Gastrocnemius medialis (tissue), 4 donors: ENCODE measurements at regions not wholly inside any gene's neighbourhood (a gene's known extent, or its start where the extent isn't known, plus 50 kb on each side); places are given as distances from the start of the nearest gene placed in this dataset.
A peak's percentile ranks its signal among the peaks of the same experiment; 100 is the strongest.
"Not testable (repeated sequence)": the region's sequence is repeated elsewhere in the genome, so short reads cannot be mapped to it uniquely, and the experiment has no call there.

ENCODE experiments used
- ATAC-seq, 2 donors: fragments of 150-250 bp; one replicate each; pipeline ENCODE4 v1.9.1; 2016
- DNase-seq, 2 donors: peaks; one replicate each; pipeline ENCODE4 v3.0.0-alpha.2; 2019
- H3K27ac ChIP-seq, 4 donors: fragments of 200-600 bp; sonication (generic); 1 replicate in 1 of 4; 2 replicates in 3 of 4; pipeline ENCODE4 v1.5.1; 2016 to 2018; ENCODE audit warnings: mild to moderate bottlenecking in 2 of 4, moderate library complexity in 1 of 4
- H3K27me3 ChIP-seq, 3 donors: fragments of 200-600 bp; sonication (generic) in 2 of 3; 1 replicate in 1 of 3; 2 replicates in 2 of 3; pipeline versions ENCODE4 v1.5.1 to v1.6.0; 2016 to 2019; ENCODE audit warnings: mild to moderate bottlenecking in 1 of 3, moderate library complexity in 1 of 3
- H3K36me3 ChIP-seq, 2 donors: fragments of 200-600 bp; sonication (generic) in 1 of 2; one replicate each; pipeline ENCODE4 v1.5.1; 2017 to 2018
- H3K4me1 ChIP-seq, 2 donors: fragments of 200-600 bp; sonication (generic) in 1 of 2; one replicate each; pipeline ENCODE4 v1.5.1; 2016 to 2017; ENCODE audit warnings: mild to moderate bottlenecking in 2 of 2
- H3K4me3 ChIP-seq, 4 donors: fragments of 200-600 bp; sonication (generic) in 3 of 4; 1 replicate in 1 of 4; 2 replicates in 3 of 4; pipeline ENCODE4 v1.5.1; 2016 to 2019; ENCODE audit warnings: mild to moderate bottlenecking in 2 of 4
- H3K9me3 ChIP-seq, 3 donors: fragments of 200-600 bp; sonication (generic) in 2 of 3; 1 replicate in 1 of 3; 2 replicates in 2 of 3; pipeline ENCODE4 v1.5.1; 2016 to 2019
- POLR2A ChIP-seq, 2 donors: fragments of 450-650 bp; IDR thresholded peaks; one replicate each; pipeline ENCODE4 v1.6.1; 2017; ENCODE audit warnings: antibody characterized with exemption in 2 of 2, mild to moderate bottlenecking in 2 of 2, moderate library complexity in 2 of 2
- in situ Hi-C, 4 donors: fragments of 200-750 bp; cut with MboI; loops; one replicate each; pipeline versions ENCODE4 v1.15.0 to v1.8.0; 2017; ENCODE audit warnings: low sequenced_read_pairs in 4 of 4
- intact Hi-C: fragments of 100-400 bp; cut with DNase I; formaldehyde crosslinking; loops from one replicate; pipeline ENCODE4 v1.15.1; 2023; ENCODE audit warnings: low total_unique reads

GRCh38 chr1:149211757-149212420, 108.5 kb upstream of the NBPF9 start:
- H3K27me3 ChIP-seq, intact Hi-C loops, H3K4me1 ChIP-seq, H3K9me3 ChIP-seq, H3K36me3 ChIP-seq, in situ Hi-C loops, DNase-seq, H3K4me3 ChIP-seq: not testable (repeated sequence)
- H3K27ac ChIP-seq: peak overlapping the region in 3 of 4 donors; percentile 73 to 83 (median 79)
- ATAC-seq: peak; percentile 10 to 15

DNA sequence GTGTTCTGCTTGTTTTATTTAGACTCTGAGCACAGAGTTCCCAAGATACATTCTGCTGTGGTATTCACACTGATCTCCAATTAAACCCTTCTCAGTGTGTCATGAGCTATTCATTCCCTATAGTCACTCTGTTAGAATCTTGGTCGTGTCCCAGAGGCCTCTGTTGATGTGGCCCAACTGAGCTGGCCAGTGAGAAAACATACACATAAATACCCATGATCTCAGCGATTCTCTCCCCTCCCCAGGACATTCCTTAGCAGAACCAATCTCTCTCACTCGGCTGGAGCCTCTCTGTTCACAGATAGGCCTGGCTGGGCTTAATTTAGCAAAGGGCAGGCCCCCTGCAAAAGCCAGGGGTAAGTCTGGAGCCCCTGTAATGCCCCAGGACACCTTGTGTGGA, 109.6 kb upstream of the NBPF9 start:
- intact Hi-C loops, in situ Hi-C loops, DNase-seq, H3K9me3 ChIP-seq, H3K27me3 ChIP-seq, H3K4me1 ChIP-seq, H3K36me3 ChIP-seq, H3K4me3 ChIP-seq, H3K27ac ChIP-seq: not testable (repeated sequence)
- ATAC-seq: peak; percentile 79 to 84

DNA sequence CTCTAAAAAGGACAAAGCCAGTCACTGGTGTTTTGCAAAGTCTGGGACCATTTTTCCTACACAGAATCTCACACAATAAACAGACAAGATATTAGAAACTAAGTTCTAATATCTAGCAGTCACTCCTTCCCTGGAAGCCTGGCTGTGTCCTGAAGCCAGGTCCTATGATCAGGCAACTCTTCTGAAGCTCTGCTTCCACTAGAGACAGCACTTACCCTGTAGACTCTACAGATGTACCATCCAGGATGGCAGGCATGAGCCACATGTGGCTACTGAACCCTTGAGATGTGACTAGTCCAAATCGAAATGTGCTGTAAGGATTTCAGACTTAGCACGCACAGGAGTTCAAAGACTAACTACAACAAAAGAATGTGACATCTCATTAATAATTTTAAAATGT, 110.3 kb upstream of the NBPF9 start:
- H3K27ac ChIP-seq, H3K27me3 ChIP-seq, DNase-seq, intact Hi-C loops, in situ Hi-C loops, H3K9me3 ChIP-seq, H3K4me3 ChIP-seq, H3K36me3 ChIP-seq, H3K4me1 ChIP-seq: not testable (repeated sequence)
- ATAC-seq: peak; percentile 64 to 70

GRCh38 chr1:149218080-149218988, 115.0 kb upstream of the NBPF9 start:
- H3K36me3 ChIP-seq, H3K27me3 ChIP-seq, in situ Hi-C loops, H3K4me3 ChIP-seq, H3K4me1 ChIP-seq, intact Hi-C loops, H3K9me3 ChIP-seq: not testable (repeated sequence)
- peak; percentile 52 to 61 for DNase-seq
- H3K27ac ChIP-seq: peak overlapping the region in 3 of 4 donors; percentile 56 to 76 (median 68)
- ATAC-seq: peak; percentile 66 to 68

DNA sequence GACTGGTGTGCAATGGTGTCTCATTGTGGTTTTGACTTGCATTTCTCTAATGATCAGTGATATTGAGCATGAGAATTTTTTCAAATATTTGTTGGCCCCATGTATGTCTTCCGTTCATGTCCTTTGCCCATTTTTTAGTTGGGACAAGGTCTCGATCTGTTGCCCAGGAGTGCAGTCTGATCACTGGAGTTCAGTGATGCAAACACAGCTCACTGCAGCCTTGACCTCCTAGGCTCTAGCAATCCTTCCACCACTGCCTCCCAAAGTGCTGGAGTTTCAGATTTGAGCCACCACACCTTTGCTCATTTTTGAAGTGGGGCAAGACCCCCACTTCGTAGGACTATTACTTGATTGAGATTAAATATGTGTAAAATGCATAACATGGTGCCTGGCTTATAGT, 116.2 kb upstream of the NBPF9 start:
- H3K36me3 ChIP-seq, intact Hi-C loops, H3K9me3 ChIP-seq, H3K4me3 ChIP-seq, DNase-seq, ATAC-seq, H3K4me1 ChIP-seq, H3K27me3 ChIP-seq, in situ Hi-C loops: not testable (repeated sequence)
- peak overlapping the region in 3 of 4 donors; percentile 55 to 69 (median 68) for H3K27ac ChIP-seq

GRCh38 chr1:149220463-149221074, 117.2 kb upstream of the NBPF9 start:
- H3K27ac ChIP-seq, H3K27me3 ChIP-seq, H3K4me1 ChIP-seq, H3K9me3 ChIP-seq, H3K4me3 ChIP-seq, H3K36me3 ChIP-seq, ATAC-seq, in situ Hi-C loops, DNase-seq, intact Hi-C loops: not testable (repeated sequence)

- DNase-seq (peak in 1 of 2 donors; percentile 7), ATAC-seq (peak; percentile 17 to 24)
These were observed 124.7 kb upstream of the NBPF9 start for GRCh38 chr1:149227933-149228665.

GRCh38 chr1:149228672-149229585, 125.6 kb upstream of the NBPF9 start:
- ATAC-seq (peak; percentile 85 to 91), DNase-seq (peak; percentile 16 to 37)
- H3K9me3 ChIP-seq, in situ Hi-C loops, intact Hi-C loops, H3K36me3 ChIP-seq, H3K27me3 ChIP-seq, H3K4me1 ChIP-seq: not testable (repeated sequence)
- Histone ChIP-seq H3K27ac (peak overlapping the region; percentile 78 to 88 (median 84)), H3K4me3 (peak overlapping the region in 1 of 4 donors; percentile 20)

More at GRCh38 chr1:149227933-149228665, 124.7 kb upstream of the NBPF9 start:
- H3K36me3 ChIP-seq, H3K9me3 ChIP-seq, in situ Hi-C loops, H3K4me1 ChIP-seq, intact Hi-C loops, H3K27me3 ChIP-seq: not testable (repeated sequence)
- peak in 1 of 2 donors; percentile 26 for TF ChIP-seq POLR2A (IDR thresholded peaks at IDR 0.05)
- Histone ChIP-seq H3K27ac (peak overlapping the region; percentile 81 to 88 (median 84)), H3K4me3 (peak overlapping the region in 1 of 4 donors; percentile 20)

GRCh38 chr1:149229813-149230212, 126.5 kb upstream of the NBPF9 start:
- intact Hi-C loops, in situ Hi-C loops, H3K4me3 ChIP-seq, H3K9me3 ChIP-seq, H3K4me1 ChIP-seq, H3K27me3 ChIP-seq, H3K36me3 ChIP-seq: not testable (repeated sequence)
- H3K27ac ChIP-seq: peak overlapping the region; percentile 75 to 81 (median 78)
- ATAC-seq (peak; percentile 82 to 84), DNase-seq (peak; percentile 57 to 78)
